Suppressor macrophage treated with lipopolysaccharide for 4 hours (primary cell): ENCODE measurements at regions not wholly inside any gene's neighbourhood (a gene's known extent, or its start where the extent isn't known, plus 50 kb on each side); places are given as distances from the start of the nearest gene placed in this dataset.

Experiments
- DNase-seq: peaks from one replicate; pipeline ENCODE4 v3.0.0-alpha.2; 2020

GRCh38 chr14:83991666-83992065 is 1538.3 kb upstream of the FLRT2 start:
- DNase-seq: no peak

- DNase-seq: no peak
Observed at GRCh38 chr14:83992857-83993256, 1537.1 kb upstream of the FLRT2 start.

- no peak for DNase-seq
Observed at GRCh38 chr14:83993545-83993944, 1536.4 kb upstream of the FLRT2 start.

- no peak for DNase-seq
Observed at GRCh38 chr14:83994020-83994419, 1535.9 kb upstream of the FLRT2 start.

GRCh38 chr14:84001023-84001422 is 1528.9 kb upstream of the FLRT2 start:
- no peak for DNase-seq

- no peak for DNase-seq
Observed at GRCh38 chr14:84003346-84003745, 1526.6 kb upstream of the FLRT2 start.

GRCh38 chr14:84006643-84007155 is 1523.2 kb upstream of the FLRT2 start:
- DNase-seq: no peak

- no peak for DNase-seq
Observed at GRCh38 chr14:84013424-84013823, 1516.5 kb upstream of the FLRT2 start.

GRCh38 chr14:84017495-84017894 is 1512.4 kb upstream of the FLRT2 start:
- no peak for DNase-seq

- no peak for DNase-seq
Observed at GRCh38 chr14:84021433-84021832, 1508.5 kb upstream of the FLRT2 start.

- DNase-seq: no peak
Observed at GRCh38 chr14:84024231-84024820, 1505.6 kb upstream of the FLRT2 start.

- no peak for DNase-seq
Observed at GRCh38 chr14:84025106-84026012, 1504.6 kb upstream of the FLRT2 start.

GRCh38 chr14:84027351-84027750 is 1502.6 kb upstream of the FLRT2 start:
- DNase-seq: no peak

- no peak for DNase-seq
Observed at GRCh38 chr14:84028080-84028604, 1501.8 kb upstream of the FLRT2 start.

GRCh38 chr14:84029246-84029645 is 1500.7 kb upstream of the FLRT2 start:
- DNase-seq: no peak

- DNase-seq: no peak
Observed at GRCh38 chr14:84029720-84030119, 1500.2 kb upstream of the FLRT2 start.

GRCh38 chr14:84036840-84037239 is 1493.1 kb upstream of the FLRT2 start:
- peak; percentile 75 for DNase-seq

- no peak for DNase-seq
Observed at GRCh38 chr14:84037593-84037992, 1492.4 kb upstream of the FLRT2 start.

GRCh38 chr14:84040101-84040500 is 1489.8 kb upstream of the FLRT2 start:
- DNase-seq: no peak

GRCh38 chr14:84041421-84041820 is 1488.5 kb upstream of the FLRT2 start:
- DNase-seq: no peak

GRCh38 chr14:84042992-84043391 is 1487.0 kb upstream of the FLRT2 start:
- no peak for DNase-seq

- DNase-seq: no peak
Observed at GRCh38 chr14:84064316-84065125, 1465.4 kb upstream of the FLRT2 start.

GRCh38 chr14:84065811-84066210 is 1464.1 kb upstream of the FLRT2 start:
- DNase-seq: peak; percentile 5
